ENCODE measurements at regions not wholly inside any gene's neighbourhood (a gene's known extent, or its start where the extent isn't known, plus 50 kb on each side); places are given as distances from the start of the nearest gene placed in this dataset.

DNA sequence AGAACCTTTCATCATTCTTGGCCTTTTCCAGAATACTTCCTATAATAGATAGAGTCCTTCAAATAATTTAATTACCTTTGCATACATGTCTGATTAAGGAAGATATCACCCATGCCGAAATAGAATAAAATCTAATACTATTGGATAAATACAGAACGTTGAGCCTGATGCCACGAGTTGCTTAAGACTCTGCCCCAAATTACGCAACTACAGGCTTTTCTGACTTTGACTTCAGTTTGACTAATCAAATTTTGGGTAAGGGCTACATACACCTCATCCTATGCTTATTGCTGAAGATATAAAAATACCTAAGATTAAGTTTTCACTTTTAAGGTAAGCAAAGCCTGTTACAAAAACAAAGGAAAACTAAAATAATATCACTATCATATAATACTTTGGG lies 1065.1 kb upstream of the NRXN1 start:
- TF ChIP-seq CTCF (IDR thresholded peaks at IDR 0.05) (no peak), POLR2A (IDR thresholded peaks at IDR 0.05) (no peak)

Data from right lobe of liver (tissue), 4 donors.